Jurkat, Clone E6-1 (cell line): ENCODE measurements at regions not wholly inside any gene's neighbourhood (a gene's known extent, or its start where the extent isn't known, plus 50 kb on each side); places are given as distances from the start of the nearest gene placed in this dataset.
A peak's percentile ranks its signal among the peaks of the same experiment; 100 is the strongest.
"Not testable (repeated sequence)": the region's sequence is repeated elsewhere in the genome, so short reads cannot be mapped to it uniquely, and the experiment has no call there.

Experiments
- DNase-seq: peaks from one replicate; pipeline ENCODE4 v3.0.0-alpha.2; 2011; ENCODE audit warnings: low read depth, low spot score
- H3K4me3 ChIP-seq: 2 replicates; pipeline ENCODE4 v1.5.1; 2011; ENCODE audit warnings: mild to moderate bottlenecking, low read length, control low read depth, moderate library complexity

- no peak for DNase-seq
- H3K4me3 ChIP-seq, result no peak overlapping the region
Observed at GRCh38 chr11:112620621-112621394, 340.4 kb upstream of the NCAM1 start.

DNA sequence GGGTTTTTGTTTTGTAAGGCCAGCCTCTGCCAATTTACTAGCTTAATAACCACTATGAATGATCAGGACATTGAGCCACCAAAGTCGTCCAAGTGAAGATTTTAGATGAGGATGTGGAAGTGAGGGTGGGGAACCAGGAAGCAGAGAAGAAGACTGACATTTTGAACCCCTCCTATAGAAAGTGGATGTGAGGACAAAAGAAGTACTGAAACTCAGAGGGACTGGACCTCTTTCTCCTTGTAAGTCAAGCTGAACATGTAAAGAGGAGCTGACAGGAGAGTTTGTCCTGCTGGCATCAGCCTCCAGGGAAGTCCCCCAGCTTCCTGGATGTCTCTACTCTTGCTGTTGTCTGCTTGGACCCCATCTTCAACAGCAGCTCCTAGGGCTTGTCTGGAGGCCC is 338.2 kb upstream of the NCAM1 start:
- no peak for DNase-seq
- H3K4me3 ChIP-seq, result no peak overlapping the region

DNA sequence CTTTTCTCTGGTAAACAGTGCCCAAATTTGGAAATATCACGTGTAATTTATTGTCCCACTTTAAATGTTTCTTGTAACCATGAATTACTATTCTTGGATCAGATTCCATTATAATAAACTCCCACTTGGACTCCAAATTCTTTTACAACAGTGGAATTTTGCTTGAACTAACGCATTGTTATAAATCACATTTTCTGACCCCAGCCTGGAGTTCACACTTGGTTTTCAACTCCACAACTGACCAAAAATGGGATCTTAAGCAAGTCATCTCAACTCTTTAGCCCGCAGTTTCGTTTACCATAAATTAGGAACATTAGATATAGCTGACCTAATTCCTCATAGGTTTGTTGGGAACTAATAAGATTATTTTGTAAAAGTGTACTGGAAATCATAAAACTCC is 336.8 kb upstream of the NCAM1 start:
- H3K4me3 ChIP-seq, result no peak overlapping the region
- DNase-seq, result no peak

GRCh38 chr11:112624971-112625370 is 336.2 kb upstream of the NCAM1 start:
- not testable (repeated sequence) for DNase-seq, H3K4me3 ChIP-seq

DNA sequence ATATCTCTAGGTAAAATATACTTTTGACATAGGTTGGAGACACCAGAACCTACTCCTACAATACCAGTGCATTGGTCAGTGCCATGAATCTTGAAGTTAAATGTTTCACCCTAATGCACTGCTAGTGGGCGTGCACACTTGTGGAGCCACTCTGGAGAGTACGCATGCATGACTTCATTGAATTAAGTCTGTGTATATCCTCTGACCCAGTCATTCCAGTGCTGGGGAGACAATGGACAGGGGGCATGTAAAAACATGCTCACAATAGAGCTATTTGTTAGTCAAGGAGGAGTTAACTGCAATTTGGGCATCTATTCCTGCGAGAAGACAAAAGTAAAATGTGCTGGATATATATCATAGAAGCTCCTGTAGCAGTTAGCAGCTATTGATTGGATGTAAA is 335.4 kb upstream of the NCAM1 start:
- no peak overlapping the region for H3K4me3 ChIP-seq
- DNase-seq, result no peak

GRCh38 chr11:112626731-112627130 is 334.5 kb upstream of the NCAM1 start:
- DNase-seq, result no peak
- H3K4me3 ChIP-seq, result no peak overlapping the region

DNA sequence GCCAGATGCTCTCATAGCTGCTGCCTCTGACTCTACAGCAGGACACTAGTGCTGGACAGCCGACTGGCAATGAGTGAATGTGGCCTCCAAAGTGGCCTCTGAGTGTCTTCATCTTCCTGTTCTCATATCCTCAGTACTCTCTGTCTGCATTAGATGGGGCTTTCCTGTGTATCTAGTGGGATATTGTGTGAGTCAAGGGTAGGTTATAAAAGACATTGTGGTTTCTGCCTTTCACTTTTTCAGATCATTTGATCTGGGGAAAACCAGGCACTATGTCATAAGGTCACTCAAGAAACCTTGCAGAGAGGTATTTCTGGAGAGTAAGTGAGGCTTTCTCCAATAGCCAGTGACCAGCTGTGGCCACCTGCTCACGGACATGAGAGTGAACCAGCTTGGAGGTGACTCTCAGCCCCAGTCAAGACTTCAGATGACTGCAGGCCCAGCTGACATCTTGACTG is 333.6 kb upstream of the NCAM1 start:
- peak; percentile 4 for DNase-seq
- H3K4me3 ChIP-seq, result no peak overlapping the region

GRCh38 chr11:112628676-112629075 is 332.5 kb upstream of the NCAM1 start:
- H3K4me3 ChIP-seq, result no peak overlapping the region
- DNase-seq, result no peak

DNA sequence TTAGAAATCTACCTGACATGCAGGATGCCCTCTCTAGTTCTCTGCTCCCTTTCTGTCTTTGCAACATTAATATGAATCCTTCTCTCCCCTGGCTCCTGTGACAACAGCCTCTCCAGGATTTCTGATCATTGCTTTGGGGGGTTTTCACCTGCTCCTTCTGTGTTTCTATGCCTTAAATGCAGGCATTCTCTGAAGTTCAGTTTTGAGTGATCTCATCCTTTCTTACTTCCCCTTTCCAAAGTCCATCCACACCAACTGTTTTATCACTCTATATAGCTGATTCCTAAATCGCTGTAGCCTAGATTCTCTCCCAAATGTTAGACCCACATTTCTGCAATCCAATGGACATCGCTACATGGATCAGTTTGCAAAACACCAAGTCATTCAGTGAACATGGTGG is 330.7 kb upstream of the NCAM1 start:
- DNase-seq, result no peak
- no peak overlapping the region for H3K4me3 ChIP-seq

DNA sequence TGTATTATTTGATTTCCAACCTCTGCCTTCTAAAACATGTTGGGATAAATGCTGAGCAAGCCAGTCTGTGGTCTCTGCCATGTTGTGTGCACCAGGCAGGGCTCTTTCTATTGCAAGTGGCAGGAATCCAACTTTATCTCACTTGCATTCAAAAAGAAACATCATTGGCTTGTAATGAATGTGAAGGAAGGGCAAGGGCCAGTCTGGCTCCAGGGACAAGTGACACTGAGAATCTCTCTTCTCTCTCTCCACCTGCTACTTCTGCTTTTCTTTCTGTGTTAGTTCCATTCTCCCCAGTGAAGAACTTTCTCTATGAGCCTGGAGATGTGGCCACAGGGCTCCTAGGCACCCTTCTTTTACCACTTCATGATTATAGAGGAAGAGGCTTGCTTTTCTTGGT is 329.9 kb upstream of the NCAM1 start:
- H3K4me3 ChIP-seq, result no peak overlapping the region
- no peak for DNase-seq

DNA sequence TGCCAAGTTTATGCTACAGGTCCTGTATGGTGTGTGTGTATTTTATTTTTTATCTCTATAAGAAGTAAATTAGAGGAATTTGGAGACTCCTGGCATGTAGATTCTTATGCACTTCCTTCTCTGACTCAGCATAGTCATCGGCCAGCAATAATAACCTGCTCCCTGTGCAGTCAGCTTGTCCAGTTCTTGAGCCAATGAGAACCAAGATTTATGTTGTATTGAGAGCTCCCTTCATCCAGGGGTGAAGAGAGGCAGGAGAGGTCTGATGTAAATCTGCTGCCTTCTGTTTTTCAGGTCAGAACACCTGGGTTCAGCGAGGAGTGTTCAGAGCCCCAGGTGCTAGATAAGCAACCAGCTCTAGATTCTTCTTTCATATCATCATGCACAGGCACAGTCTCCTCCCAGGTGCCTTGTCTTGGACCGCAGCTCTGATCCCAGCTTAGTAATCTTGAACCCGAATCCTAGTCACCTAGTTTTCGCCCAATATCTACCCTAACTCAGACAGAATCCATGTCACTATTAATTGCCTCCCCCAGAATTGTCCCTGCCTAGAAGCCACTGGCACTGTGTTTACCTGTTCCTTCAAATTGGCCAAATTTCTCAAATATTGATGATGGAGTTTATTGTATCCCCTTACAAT is 328.2 kb upstream of the NCAM1 start:
- H3K4me3 ChIP-seq, result no peak overlapping the region
- no peak for DNase-seq

GRCh38 chr11:112634551-112634950 is 326.7 kb upstream of the NCAM1 start:
- no peak overlapping the region for H3K4me3 ChIP-seq
- DNase-seq, result no peak

- H3K4me3 ChIP-seq, result no peak overlapping the region
- no peak for DNase-seq
Observed at GRCh38 chr11:112634995-112635737, 326.1 kb upstream of the NCAM1 start.

GRCh38 chr11:112637076-112637475 is 324.1 kb upstream of the NCAM1 start:
- no peak overlapping the region for H3K4me3 ChIP-seq
- no peak for DNase-seq

DNA sequence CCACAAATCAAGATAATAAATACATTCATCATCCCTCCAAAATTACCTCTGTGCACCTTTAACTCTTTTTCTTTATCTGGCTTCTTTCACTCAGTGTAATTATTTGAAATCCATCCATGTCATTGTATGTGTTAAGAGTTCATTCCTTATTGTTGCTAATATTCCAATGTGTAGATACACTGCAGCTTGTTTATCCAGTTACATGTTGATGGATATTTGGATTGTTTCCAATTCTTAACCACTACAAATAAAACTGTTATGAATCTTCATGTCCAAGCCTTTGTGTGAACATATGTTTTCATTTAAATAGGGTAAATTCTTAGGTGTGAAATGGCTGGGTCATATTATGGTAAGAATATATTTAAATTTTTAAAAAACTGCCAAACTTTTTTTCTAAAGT is 323.3 kb upstream of the NCAM1 start:
- no peak for DNase-seq

GRCh38 chr11:112639469-112639868 is 321.8 kb upstream of the NCAM1 start:
- no peak for DNase-seq
- H3K4me3 ChIP-seq, result no peak overlapping the region

More for the DNA sequence above, 323.3 kb upstream of the NCAM1 start:
- no peak overlapping the region for H3K4me3 ChIP-seq

GRCh38 chr11:112643416-112643815 is 317.8 kb upstream of the NCAM1 start:
- H3K4me3 ChIP-seq, result no peak overlapping the region

DNA sequence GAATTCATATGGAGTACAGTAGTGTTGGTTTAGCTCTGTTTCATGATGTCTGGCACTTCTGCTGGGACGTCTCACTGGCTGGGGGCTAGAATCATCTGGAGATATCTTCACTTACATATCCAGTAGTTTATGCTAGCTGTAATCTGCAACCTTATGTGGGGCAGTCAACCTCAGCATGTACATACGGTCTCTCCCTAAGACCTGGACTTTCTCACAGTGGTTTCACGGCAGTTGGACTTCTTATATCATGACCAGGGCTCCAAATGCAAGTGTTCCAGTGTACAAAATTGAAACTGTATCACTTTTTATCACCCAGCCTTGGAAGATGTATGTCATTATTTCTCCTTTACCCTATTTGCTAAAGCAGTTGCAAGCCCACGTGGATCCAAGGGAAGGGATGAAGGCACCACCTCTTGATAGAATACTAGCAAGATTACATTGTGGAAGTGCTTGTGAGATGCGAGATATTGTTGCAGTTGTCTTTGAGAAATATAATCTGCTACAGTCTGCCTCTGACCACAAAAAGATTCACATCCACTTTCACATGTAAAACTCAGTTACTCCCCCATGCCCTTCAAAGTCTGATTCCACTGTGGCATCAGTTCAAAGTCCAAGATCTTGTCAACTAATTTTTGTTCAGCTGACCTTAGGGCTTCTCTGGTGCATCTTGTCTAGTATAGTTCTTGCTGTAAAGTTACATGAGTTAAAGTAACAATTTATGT is 316.6 kb upstream of the NCAM1 start:
- no peak overlapping the region for H3K4me3 ChIP-seq
- DNase-seq, result no peak

More at GRCh38 chr11:112643416-112643815, 317.8 kb upstream of the NCAM1 start:
- no peak for DNase-seq

- H3K4me3 ChIP-seq, result no peak overlapping the region
- no peak for DNase-seq
Observed at GRCh38 chr11:112649856-112650255, 311.4 kb upstream of the NCAM1 start.
